ENCODE measurements at regions not wholly inside any gene's neighbourhood (a gene's known extent, or its start where the extent isn't known, plus 50 kb on each side); places are given as distances from the start of the nearest gene placed in this dataset.

- CTCF ChIA-PET: no interaction called here
- no peak overlapping the region for H3K27ac Mint-ChIP-seq (ENCODE audit: low read depth, unreplicated experiment)
- H3K9me3 Mint-ChIP-seq (ENCODE audit: unreplicated experiment): peaks cover 7% of the 10 kb centered on the region
Measured at GRCh38 chr17:54021418-54021817, 198.7 kb downstream of the KIF2B start.

GRCh38 chr17:54028986-54029580 is 206.4 kb downstream of the KIF2B start:
- CTCF ChIA-PET: no interaction called here
- no TSS peak for BruUV-seq (replicated peaks)
- DNase-seq (ENCODE audit: unreplicated experiment): no peak
- Mint-ChIP-seq H3K27me3 (ENCODE audit: insufficient read depth, unreplicated experiment) (no peaks in the 10 kb centered on the region), H3K9me3 (ENCODE audit: unreplicated experiment) (no peaks in the 10 kb centered on the region), H3K36me3 (ENCODE audit: insufficient read depth, unreplicated experiment) (no peaks in the 10 kb centered on the region), H3K4me3 (ENCODE audit: unreplicated experiment) (no peak overlapping the region), H3K27ac (ENCODE audit: low read depth, unreplicated experiment) (no peak overlapping the region), H3K4me1 (ENCODE audit: insufficient read depth, unreplicated experiment) (peaks cover 5% of the 10 kb centered on the region)
- POLR2A ChIA-PET: interaction anchor here (0.6 kb wide), 1 partner anchor 105 kb away, joined by 4 read pairs; no protein-coding TSS in a partner anchor
- TF ChIP-seq CTCF (IDR thresholded peaks at IDR 0.05; ENCODE audit: unreplicated experiment): no peak
- intact Hi-C loops (cut with micrococcal nuclease): no loop called here

More at GRCh38 chr17:54021418-54021817, 198.7 kb downstream of the KIF2B start:
- TF ChIP-seq CTCF (IDR thresholded peaks at IDR 0.05; ENCODE audit: unreplicated experiment): no peak
- Mint-ChIP-seq H3K36me3 (ENCODE audit: insufficient read depth, unreplicated experiment) (no peaks in the 10 kb centered on the region), H3K4me3 (ENCODE audit: unreplicated experiment) (no peak overlapping the region), H3K27me3 (ENCODE audit: insufficient read depth, unreplicated experiment) (no peaks in the 10 kb centered on the region), H3K4me1 (ENCODE audit: insufficient read depth, unreplicated experiment) (peaks cover 5% of the 10 kb centered on the region)
- POLR2A ChIA-PET: no interaction called here
- no peak for DNase-seq (ENCODE audit: unreplicated experiment)
- BruUV-seq (replicated peaks): no TSS peak
- intact Hi-C loops (cut with micrococcal nuclease): no loop called here

- POLR2A ChIA-PET: no interaction called here
- Mint-ChIP-seq H3K36me3 (ENCODE audit: insufficient read depth, unreplicated experiment) (no peaks in the 10 kb centered on the region), H3K4me1 (ENCODE audit: insufficient read depth, unreplicated experiment) (no peaks in the 10 kb centered on the region), H3K27me3 (ENCODE audit: insufficient read depth, unreplicated experiment) (no peaks in the 10 kb centered on the region), H3K27ac (ENCODE audit: low read depth, unreplicated experiment) (no peak overlapping the region), H3K4me3 (ENCODE audit: unreplicated experiment) (no peak overlapping the region), H3K9me3 (ENCODE audit: unreplicated experiment) (no peaks in the 10 kb centered on the region)
- CTCF ChIA-PET: interaction anchor here (0.6 to 0.8 kb wide), 2 partner anchors 48 to 358 kb away, joined by 3 read pairs; no protein-coding TSS in a partner anchor
- intact Hi-C loops (cut with micrococcal nuclease): no loop called here
- no TSS peak for BruUV-seq (replicated peaks)
- TF ChIP-seq CTCF (IDR thresholded peaks at IDR 0.05; ENCODE audit: unreplicated experiment): no peak
- DNase-seq (ENCODE audit: unreplicated experiment): no peak
Measured at GRCh38 chr17:54029986-54030385, 207.3 kb downstream of the KIF2B start.

GRCh38 chr17:54046570-54046969 is 223.8 kb downstream of the KIF2B start:
- BruUV-seq (replicated peaks): no TSS peak
- H3K4me3 Mint-ChIP-seq (ENCODE audit: unreplicated experiment): no peak overlapping the region
- ChIA-PET CTCF (no interaction called here), POLR2A (interaction anchor here (0.6 kb wide), 1 partner anchor 180 kb away, joined by 4 read pairs; no protein-coding TSS in a partner anchor)
- no peaks in the 10 kb centered on the region for H3K27me3 Mint-ChIP-seq (ENCODE audit: insufficient read depth, unreplicated experiment)
- no peak overlapping the region for H3K27ac Mint-ChIP-seq (ENCODE audit: low read depth, unreplicated experiment)
- TF ChIP-seq CTCF (IDR thresholded peaks at IDR 0.05; ENCODE audit: unreplicated experiment): no peak
- peaks cover 5% of the 10 kb centered on the region for H3K4me1 Mint-ChIP-seq (ENCODE audit: insufficient read depth, unreplicated experiment)
- no peaks in the 10 kb centered on the region for H3K36me3 Mint-ChIP-seq (ENCODE audit: insufficient read depth, unreplicated experiment)
- intact Hi-C loops (cut with micrococcal nuclease): no loop called here
- H3K9me3 Mint-ChIP-seq (ENCODE audit: unreplicated experiment): peaks cover 6% of the 10 kb centered on the region
- no peak for DNase-seq (ENCODE audit: unreplicated experiment)

Measured in MCF 10A (cell line).